ENCODE measurements at regions not wholly inside any gene's neighbourhood (a gene's known extent, or its start where the extent isn't known, plus 50 kb on each side); places are given as distances from the start of the nearest gene placed in this dataset.

GRCh38 chrX:155682834-155683233 lies 70.1 kb upstream of the TMLHE start:
- no peak for DNase-seq

- no peak for DNase-seq
Observed at GRCh38 chrX:155679715-155680114, 67.0 kb upstream of the TMLHE start.

GRCh38 chrX:155673338-155673737 lies 60.6 kb upstream of the TMLHE start:
- no peak for DNase-seq

- DNase-seq = no peak
Observed at GRCh38 chrX:155666741-155667140, 54.0 kb upstream of the TMLHE start.

All from T1000 (cell line).